T follicular helper cell (primary cell): ENCODE measurements at regions not wholly inside any gene's neighbourhood (a gene's known extent, or its start where the extent isn't known, plus 50 kb on each side); places are given as distances from the start of the nearest gene placed in this dataset.

Source experiments
- DNase-seq: peaks from one replicate; pipeline ENCODE4 v3.0.0-alpha.2; 2020; ENCODE audit warnings: low read depth

GRCh38 chrX:17206584-17206983 lies 168.4 kb upstream of the NHS start:
- no peak for DNase-seq

- no peak for DNase-seq
These were observed 160.0 kb upstream of the NHS start for GRCh38 chrX:17214962-17215361.

GRCh38 chrX:17226736-17227135 lies 148.3 kb upstream of the NHS start:
- no peak for DNase-seq

GRCh38 chrX:17237146-17237545 lies 137.9 kb upstream of the NHS start:
- DNase-seq: no peak

GRCh38 chrX:17242470-17242869 lies 132.5 kb upstream of the NHS start:
- peak; percentile 1 for DNase-seq

- no peak for DNase-seq
These were observed 127.9 kb upstream of the NHS start for GRCh38 chrX:17247144-17247543.

- DNase-seq: no peak
These were observed 112.9 kb upstream of the NHS start for GRCh38 chrX:17262123-17262522.

GRCh38 chrX:17266136-17266535 lies 108.9 kb upstream of the NHS start:
- DNase-seq: no peak

- no peak for DNase-seq
These were observed 96.0 kb upstream of the NHS start for GRCh38 chrX:17278961-17279360.

- no peak for DNase-seq
These were observed 89.0 kb upstream of the NHS start for GRCh38 chrX:17285983-17286382.

- DNase-seq: no peak
These were observed 83.7 kb upstream of the NHS start for GRCh38 chrX:17291171-17291900.

GRCh38 chrX:17292111-17292527 lies 82.9 kb upstream of the NHS start:
- DNase-seq: no peak

GRCh38 chrX:17294561-17294960 lies 80.4 kb upstream of the NHS start:
- no peak for DNase-seq

GRCh38 chrX:17295791-17296190 lies 79.2 kb upstream of the NHS start:
- DNase-seq: no peak

- no peak for DNase-seq
These were observed 76.4 kb upstream of the NHS start for GRCh38 chrX:17298564-17298963.

- DNase-seq: no peak
These were observed 75.8 kb upstream of the NHS start for GRCh38 chrX:17299206-17299605.

GRCh38 chrX:17323397-17323796 lies 51.6 kb upstream of the NHS start:
- no peak for DNase-seq
